K562 (cell line): ENCODE measurements at regions not wholly inside any gene's neighbourhood (a gene's known extent, or its start where the extent isn't known, plus 50 kb on each side); places are given as distances from the start of the nearest gene placed in this dataset.
A peak's percentile ranks its signal among the peaks of the same experiment; 100 is the strongest.

Source experiments
- BCL6 ChIP-seq: fragments of 250-450 bp; sonication (Bioruptor Pico); IDR thresholded peaks from 2 replicates; pipeline ENCODE4 v1.4.0; 2020
- C11orf30 ChIP-seq: fragments of 450-650 bp; IDR thresholded peaks from 2 replicates; pipeline ENCODE4 v1.6.1; 2016; ENCODE audit warnings: low read depth, mild to moderate bottlenecking
- CBFA2T2 ChIP-seq: fragments of 450-650 bp; conservative IDR thresholded peaks from 2 replicates; pipeline ENCODE4 v1.6.1; 2017; ENCODE audit warnings: mild to moderate bottlenecking
- DMBX1 ChIP-seq: fragments of 250-450 bp; sonication (Bioruptor Pico); IDR thresholded peaks from 2 replicates; pipeline ENCODE4 v1.8.0; 2022; ENCODE audit warnings: inconsistent platforms, mild to moderate bottlenecking, moderate library complexity, borderline replicate concordance
- ELF4 ChIP-seq: fragments of 450-650 bp; formaldehyde crosslinking; IDR thresholded peaks from 2 replicates; pipeline ENCODE4 v1.4.0; 2022; ENCODE audit warnings: missing genetic modification characterization
- ILK ChIP-seq: fragments of 450-650 bp; IDR thresholded peaks from 2 replicates; pipeline ENCODE4 v1.6.1; 2016; ENCODE audit warnings: missing genetic modification characterization, low read depth, mild to moderate bottlenecking, missing compliant biosample characterization, moderate library complexity, borderline replicate concordance
- MCM2 ChIP-seq: fragments of 450-650 bp; IDR thresholded peaks from 2 replicates; pipeline ENCODE4 v1.6.1; 2017; ENCODE audit warnings: low read depth, mild to moderate bottlenecking
- MYC ChIP-seq, 2 experiments: fragments of 250-450 bp in 1 of 2; sonication (Bioruptor Pico) in 1 of 2; IDR thresholded peaks; 2 replicates each; pipeline versions ENCODE4 v1.5.1 to v1.6.1; 2012 to 2021; ENCODE audit warnings: low read depth in 2 of 2, borderline replicate concordance in 1 of 2, improper control_type of control experiment in 1 of 2, low read length in 1 of 2, mild to moderate bottlenecking in 1 of 2, moderate library complexity in 1 of 2
- POLR2G ChIP-seq: fragments of 200-400 bp; formaldehyde crosslinking; IDR thresholded peaks from 2 replicates; pipeline ENCODE4 v1.6.1; 2017; ENCODE audit warnings: low read depth, mild to moderate bottlenecking, antibody characterized with exemption, low read length, moderate library complexity
- TCF7L2 ChIP-seq: fragments of 150-350 bp; IDR thresholded peaks from 2 replicates; pipeline ENCODE4 v1.6.1; 2016; ENCODE audit warnings: low read depth, mild to moderate bottlenecking, low read length, moderate library complexity
- ZNF12 ChIP-seq: sonication (generic); formaldehyde crosslinking; IDR thresholded peaks from 2 replicates; pipeline ENCODE4 v1.4.0; 2020; ENCODE audit warnings: mild to moderate bottlenecking, missing genetic modification reagents
- ZNF217 ChIP-seq: sonication (generic); formaldehyde crosslinking; IDR thresholded peaks from 2 replicates; pipeline ENCODE4 v1.8.0; 2022; ENCODE audit warnings: mild to moderate bottlenecking, missing genetic modification reagents
- TF ChIP-seq, protein P1 (sequence below), 2 experiments: IDR thresholded peaks; 2 replicates each; pipeline ENCODE4 v1.6.1; 2011; ENCODE audit warnings: borderline replicate concordance in 1 of 2, control low read depth in 1 of 2, low read depth in 1 of 2, low read length in 1 of 2, mild to moderate bottlenecking in 1 of 2, mixed read lengths in 1 of 2, moderate library complexity in 1 of 2; ENCODE audit not compliant: insufficient read depth in 1 of 2, insufficient read length in 1 of 2, poor library complexity in 1 of 2, severe bottlenecking in 1 of 2; ENCODE audit errors: extremely low read depth in 1 of 2
- TF ChIP-seq, protein P2 (sequence below): fragments of 450-650 bp; IDR thresholded peaks from 2 replicates; pipeline ENCODE4 v1.6.1; 2017; ENCODE audit warnings: antibody characterized with exemption, mild to moderate bottlenecking
- TF ChIP-seq, protein P3 (sequence below): sonication (generic); formaldehyde crosslinking; IDR thresholded peaks from 2 replicates; pipeline ENCODE4 v1.8.1; 2023; ENCODE audit warnings: mild to moderate bottlenecking, missing genetic modification reagents
- TF ChIP-seq, protein P4 (sequence below): fragments of 250-450 bp; sonication (Bioruptor Pico); IDR thresholded peaks from 2 replicates; pipeline ENCODE4 v1.4.0; 2020; ENCODE audit warnings: mild to moderate bottlenecking, moderate library complexity

DNA sequence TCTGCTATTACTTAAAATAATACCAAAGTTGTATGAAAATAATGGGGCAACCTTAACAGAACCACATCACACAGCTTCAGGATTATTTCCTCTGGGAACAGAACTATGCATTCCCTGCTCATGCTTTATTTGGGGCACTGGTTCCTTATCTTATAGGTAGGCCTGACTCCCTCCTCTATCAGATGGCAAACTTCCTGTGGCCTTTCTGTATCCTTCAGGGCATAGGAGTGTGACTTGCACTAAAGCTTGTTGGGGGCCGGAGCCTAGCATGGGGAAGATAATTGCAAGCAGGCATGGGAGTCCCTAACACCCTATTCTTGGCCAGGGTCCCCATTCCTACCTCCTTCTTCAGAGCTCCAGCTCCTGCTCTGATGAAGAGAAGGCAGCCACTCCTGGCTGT, 167.2 kb upstream of the SERTAD2 start (continued):
- TF ChIP-seq, protein P1, sequence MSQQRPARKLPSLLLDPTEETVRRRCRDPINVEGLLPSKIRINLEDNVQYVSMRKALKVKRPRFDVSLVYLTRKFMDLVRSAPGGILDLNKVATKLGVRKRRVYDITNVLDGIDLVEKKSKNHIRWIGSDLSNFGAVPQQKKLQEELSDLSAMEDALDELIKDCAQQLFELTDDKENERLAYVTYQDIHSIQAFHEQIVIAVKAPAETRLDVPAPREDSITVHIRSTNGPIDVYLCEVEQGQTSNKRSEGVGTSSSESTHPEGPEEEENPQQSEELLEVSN (IDR thresholded peaks at IDR 0.05; ENCODE audit: borderline replicate concordance in 1 of 2, extremely low read depth in 1 of 2, insufficient read depth in 1 of 2, insufficient read length in 1 of 2, low read depth in 1 of 2, low read length in 1 of 2, poor library complexity in 1 of 2, severe bottlenecking in 1 of 2), result no peak
- no peak for TF ChIP-seq BCL6 (CRISPR knock-in tag)
- TF ChIP-seq MYC (IDR thresholded peaks at IDR 0.05; ENCODE audit: low read depth, low read length), result no peak; the same call in 1 of the 2 replicates
- no peak for TF ChIP-seq MYC (CRISPR knock-in tag; IDR thresholded peaks at IDR 0.05; ENCODE audit: borderline replicate concordance, low read depth)
- TF ChIP-seq DMBX1 (CRISPR knock-in tag), result peak; percentile 21; the same call in 1 of the 2 replicates
- TF ChIP-seq, protein P2, sequence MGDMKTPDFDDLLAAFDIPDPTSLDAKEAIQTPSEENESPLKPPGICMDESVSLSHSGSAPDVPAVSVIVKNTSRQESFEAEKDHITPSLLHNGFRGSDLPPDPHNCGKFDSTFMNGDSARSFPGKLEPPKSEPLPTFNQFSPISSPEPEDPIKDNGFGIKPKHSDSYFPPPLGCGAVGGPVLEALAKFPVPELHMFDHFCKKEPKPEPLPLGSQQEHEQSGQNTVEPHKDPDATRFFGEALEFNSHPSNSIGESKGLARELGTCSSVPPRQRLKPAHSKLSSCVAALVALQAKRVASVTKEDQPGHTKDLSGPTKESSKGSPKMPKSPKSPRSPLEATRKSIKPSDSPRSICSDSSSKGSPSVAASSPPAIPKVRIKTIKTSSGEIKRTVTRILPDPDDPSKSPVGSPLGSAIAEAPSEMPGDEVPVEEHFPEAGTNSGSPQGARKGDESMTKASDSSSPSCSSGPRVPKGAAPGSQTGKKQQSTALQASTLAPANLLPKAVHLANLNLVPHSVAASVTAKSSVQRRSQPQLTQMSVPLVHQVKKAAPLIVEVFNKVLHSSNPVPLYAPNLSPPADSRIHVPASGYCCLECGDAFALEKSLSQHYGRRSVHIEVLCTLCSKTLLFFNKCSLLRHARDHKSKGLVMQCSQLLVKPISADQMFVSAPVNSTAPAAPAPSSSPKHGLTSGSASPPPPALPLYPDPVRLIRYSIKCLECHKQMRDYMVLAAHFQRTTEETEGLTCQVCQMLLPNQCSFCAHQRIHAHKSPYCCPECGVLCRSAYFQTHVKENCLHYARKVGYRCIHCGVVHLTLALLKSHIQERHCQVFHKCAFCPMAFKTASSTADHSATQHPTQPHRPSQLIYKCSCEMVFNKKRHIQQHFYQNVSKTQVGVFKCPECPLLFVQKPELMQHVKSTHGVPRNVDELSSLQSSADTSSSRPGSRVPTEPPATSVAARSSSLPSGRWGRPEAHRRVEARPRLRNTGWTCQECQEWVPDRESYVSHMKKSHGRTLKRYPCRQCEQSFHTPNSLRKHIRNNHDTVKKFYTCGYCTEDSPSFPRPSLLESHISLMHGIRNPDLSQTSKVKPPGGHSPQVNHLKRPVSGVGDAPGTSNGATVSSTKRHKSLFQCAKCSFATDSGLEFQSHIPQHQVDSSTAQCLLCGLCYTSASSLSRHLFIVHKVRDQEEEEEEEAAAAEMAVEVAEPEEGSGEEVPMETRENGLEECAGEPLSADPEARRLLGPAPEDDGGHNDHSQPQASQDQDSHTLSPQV, result peak; percentile 74
- TF ChIP-seq CBFA2T2, result 0 out of 2 replicates have a peak, but pooled peaks have one; percentile 14
- TF ChIP-seq C11orf30, result peak; percentile 54
- TF ChIP-seq TCF7L2, result no peak
- no peak for TF ChIP-seq ZNF12 (CRISPR knock-in tag)
- no peak for TF ChIP-seq ILK (tag)
- no peak for TF ChIP-seq POLR2G
- TF ChIP-seq, protein P3, sequence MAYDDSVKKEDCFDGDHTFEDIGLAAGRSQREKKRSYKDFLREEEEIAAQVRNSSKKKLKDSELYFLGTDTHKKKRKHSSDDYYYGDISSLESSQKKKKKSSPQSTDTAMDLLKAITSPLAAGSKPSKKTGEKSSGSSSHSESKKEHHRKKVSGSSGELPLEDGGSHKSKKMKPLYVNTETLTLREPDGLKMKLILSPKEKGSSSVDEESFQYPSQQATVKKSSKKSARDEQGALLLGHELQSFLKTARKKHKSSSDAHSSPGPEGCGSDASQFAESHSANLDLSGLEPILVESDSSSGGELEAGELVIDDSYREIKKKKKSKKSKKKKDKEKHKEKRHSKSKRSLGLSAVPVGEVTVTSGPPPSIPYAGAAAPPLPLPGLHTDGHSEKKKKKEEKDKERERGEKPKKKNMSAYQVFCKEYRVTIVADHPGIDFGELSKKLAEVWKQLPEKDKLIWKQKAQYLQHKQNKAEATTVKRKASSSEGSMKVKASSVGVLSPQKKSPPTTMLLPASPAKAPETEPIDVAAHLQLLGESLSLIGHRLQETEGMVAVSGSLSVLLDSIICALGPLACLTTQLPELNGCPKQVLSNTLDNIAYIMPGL (CRISPR knock-in tag), result no peak
- TF ChIP-seq MCM2, result no peak
- no peak for TF ChIP-seq ELF4 (CRISPR knock-in tag)
- no peak for TF ChIP-seq ZNF217
- TF ChIP-seq, protein P4, sequence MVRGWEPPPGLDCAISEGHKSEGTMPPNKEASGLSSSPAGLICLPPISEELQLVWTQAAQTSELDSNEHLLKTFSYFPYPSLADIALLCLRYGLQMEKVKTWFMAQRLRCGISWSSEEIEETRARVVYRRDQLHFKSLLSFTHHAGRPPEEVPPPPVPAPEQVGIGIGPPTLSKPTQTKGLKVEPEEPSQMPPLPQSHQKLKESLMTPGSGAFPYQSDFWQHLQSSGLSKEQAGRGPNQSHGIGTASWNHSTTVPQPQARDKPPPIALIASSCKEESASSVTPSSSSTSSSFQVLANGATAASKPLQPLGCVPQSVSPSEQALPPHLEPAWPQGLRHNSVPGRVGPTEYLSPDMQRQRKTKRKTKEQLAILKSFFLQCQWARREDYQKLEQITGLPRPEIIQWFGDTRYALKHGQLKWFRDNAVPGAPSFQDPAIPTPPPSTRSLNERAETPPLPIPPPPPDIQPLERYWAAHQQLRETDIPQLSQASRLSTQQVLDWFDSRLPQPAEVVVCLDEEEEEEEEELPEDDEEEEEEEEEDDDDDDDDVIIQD (CRISPR knock-in tag), result no peak
